ENCODE measurements at regions not wholly inside any gene's neighbourhood (a gene's known extent, or its start where the extent isn't known, plus 50 kb on each side); places are given as distances from the start of the nearest gene placed in this dataset.

DNA sequence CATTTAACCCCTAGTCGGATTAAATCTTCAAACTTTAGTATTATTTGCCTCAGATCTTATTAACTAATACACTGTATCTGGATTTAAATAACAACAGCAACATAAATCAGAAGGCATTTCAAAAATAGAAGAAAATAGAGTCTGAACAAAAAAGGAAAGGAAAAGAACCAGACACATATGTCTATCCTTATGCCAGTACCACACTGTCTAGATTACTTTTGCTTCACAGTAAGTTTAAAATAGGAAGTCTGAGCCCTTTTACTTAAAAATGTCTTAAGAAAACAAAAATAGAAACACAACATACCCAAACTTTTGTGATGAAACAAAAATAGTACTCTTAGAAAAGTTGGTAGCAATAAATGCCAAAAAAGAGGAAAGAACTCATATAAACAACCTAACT is 1615.8 kb downstream of the SI start:
- H2AFZ ChIP-seq (ENCODE audit: low read length), result no peak overlapping the region
- Mint-ChIP-seq H3K9me3 (peaks cover 0 to 3% of the 10 kb centered on the region in 2 experiments; a peak in 3 of 5 replicates), H3K36me3 (ENCODE audit: insufficient read depth in 1 of 3, low read depth in 3 of 3) (peaks cover 0 to 3% (median 0%) of the 10 kb centered on the region in 3 experiments; a peak in 1 of 7 replicates)

More for the DNA sequence above, 1615.8 kb downstream of the SI start:
- H2BK12ac ChIP-seq (ENCODE audit: insufficient read length, low read depth, low read length), result no peak overlapping the region
- no peak overlapping the region for H3K4ac ChIP-seq (ENCODE audit: low read depth, low read length)
- H3K56ac ChIP-seq (ENCODE audit: insufficient read length, low read depth, low read length), result no peak overlapping the region
- H3K79me1 ChIP-seq (ENCODE audit: insufficient read depth, low read depth, low read length, poor library complexity, severe bottlenecking), result no peaks in the 10 kb centered on the region
- DNase-seq, result no peak
- no peak overlapping the region for H2BK5ac ChIP-seq (ENCODE audit: insufficient read length, low read length)
- no peak overlapping the region for H3K4me2 ChIP-seq (ENCODE audit: insufficient read depth, insufficient read length, low read length)
- no peaks in the 10 kb centered on the region for H3K4me1 ChIP-seq (ENCODE audit: insufficient read depth, low read length)
- no peaks in the 10 kb centered on the region for H3K23me2 ChIP-seq (ENCODE audit: insufficient read length, low read depth, low read length, poor library complexity, severe bottlenecking)
- no peaks in the 10 kb centered on the region for H3K27me3 ChIP-seq (ENCODE audit: insufficient read depth, low read length)
- no peaks in the 10 kb centered on the region for H4K20me1 ChIP-seq (ENCODE audit: control insufficient read depth, insufficient read depth, insufficient read length)
- H3K27ac ChIP-seq (ENCODE audit: insufficient read length, low read depth, low read length), result no peak overlapping the region
- WGBS (ENCODE audit: extremely low coverage, insufficient read length, low lambda C conversion rate), result no CpG with 5 or more reads among the region's 1 CpG
- no peak overlapping the region for H2AK5ac ChIP-seq (ENCODE audit: insufficient read length, low read length)
- Mint-ChIP-seq H3K4me3 (no peak overlapping the region), H3K27ac (no peak overlapping the region), H3K4me1 (no peaks in the 10 kb centered on the region), H3K27me3 (ENCODE audit: low read depth) (no peaks in the 10 kb centered on the region)
- H2BK15ac ChIP-seq (ENCODE audit: low read depth, low read length), result no peak overlapping the region
- H3K9me3 ChIP-seq (ENCODE audit: control insufficient read depth, low read depth, low read length), result no peaks in the 10 kb centered on the region
- no peak overlapping the region for H3K18ac ChIP-seq (ENCODE audit: insufficient read length, low read depth, low read length)
- no peak overlapping the region for H2BK20ac ChIP-seq (ENCODE audit: low read depth, low read length, poor library complexity, severe bottlenecking)
- no peak overlapping the region for H4K91ac ChIP-seq (ENCODE audit: insufficient read length, low read depth, low read length)
- TF ChIP-seq, protein P1, sequence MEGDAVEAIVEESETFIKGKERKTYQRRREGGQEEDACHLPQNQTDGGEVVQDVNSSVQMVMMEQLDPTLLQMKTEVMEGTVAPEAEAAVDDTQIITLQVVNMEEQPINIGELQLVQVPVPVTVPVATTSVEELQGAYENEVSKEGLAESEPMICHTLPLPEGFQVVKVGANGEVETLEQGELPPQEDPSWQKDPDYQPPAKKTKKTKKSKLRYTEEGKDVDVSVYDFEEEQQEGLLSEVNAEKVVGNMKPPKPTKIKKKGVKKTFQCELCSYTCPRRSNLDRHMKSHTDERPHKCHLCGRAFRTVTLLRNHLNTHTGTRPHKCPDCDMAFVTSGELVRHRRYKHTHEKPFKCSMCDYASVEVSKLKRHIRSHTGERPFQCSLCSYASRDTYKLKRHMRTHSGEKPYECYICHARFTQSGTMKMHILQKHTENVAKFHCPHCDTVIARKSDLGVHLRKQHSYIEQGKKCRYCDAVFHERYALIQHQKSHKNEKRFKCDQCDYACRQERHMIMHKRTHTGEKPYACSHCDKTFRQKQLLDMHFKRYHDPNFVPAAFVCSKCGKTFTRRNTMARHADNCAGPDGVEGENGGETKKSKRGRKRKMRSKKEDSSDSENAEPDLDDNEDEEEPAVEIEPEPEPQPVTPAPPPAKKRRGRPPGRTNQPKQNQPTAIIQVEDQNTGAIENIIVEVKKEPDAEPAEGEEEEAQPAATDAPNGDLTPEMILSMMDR (conservative IDR thresholded peaks at IDR 0.05), result no peak
- no peaks in the 10 kb centered on the region for H3K79me2 ChIP-seq (ENCODE audit: insufficient read depth, low read length)
- H4K8ac ChIP-seq (replicated peaks; ENCODE audit: insufficient read length, low read depth, low read length), result no peak overlapping the region
- H2BK120ac ChIP-seq (ENCODE audit: low read depth, low read length, poor library complexity, severe bottlenecking), result no peak overlapping the region
- H3K9ac ChIP-seq (ENCODE audit: extremely low read depth, insufficient read length, low read length), result no peak overlapping the region
- H3K14ac ChIP-seq (ENCODE audit: insufficient read depth, low read length), result no peak overlapping the region
- H3K23ac ChIP-seq (ENCODE audit: insufficient read length, low read depth, low read length), result no peak overlapping the region
- no peak overlapping the region for H4K5ac ChIP-seq (ENCODE audit: insufficient read length, low read depth, low read length)
- no peak overlapping the region for H3T11ph ChIP-seq (ENCODE audit: low read length)
